ENCODE measurements at regions not wholly inside any gene's neighbourhood (a gene's known extent, or its start where the extent isn't known, plus 50 kb on each side); places are given as distances from the start of the nearest gene placed in this dataset.

- WGBS (ENCODE audit: insufficient coverage, low coverage, missing lambda C conversion rate), result 0% methylated on average over 1 of the region's 1 CpG
- CTCF ChIA-PET (ENCODE audit: low intra/inter-chr PET ratio), result no interaction called here
Measured at GRCh38 chr14:53460544-53460943, 307.4 kb upstream of the DDHD1 start.

GRCh38 chr14:53458368-53458814, 305.3 kb upstream of the DDHD1 start:
- Histone ChIP-seq H3K9ac (ENCODE audit: insufficient read depth in 1 of 2, low read depth in 2 of 2, low read length in 2 of 2) (no peak overlapping the region), H2AFZ (ENCODE audit: low read depth, low read length) (no peak overlapping the region), H3K4me2 (ENCODE audit: insufficient read depth, low read length) (no peak overlapping the region), H3K27ac (ENCODE audit: extremely low read depth, low read depth, low read length) (no peak overlapping the region), H4K20me1 (replicated peaks; ENCODE audit: control insufficient read depth, insufficient read depth, low read length) (no peaks in the 10 kb centered on the region), H3K79me2 (ENCODE audit: control insufficient read depth, insufficient read depth, low read length) (no peaks in the 10 kb centered on the region), H3K4me3 (no peak overlapping the region), H3K4me1 (replicated peaks in 1 of 2; ENCODE audit: control insufficient read depth in 2 of 2, insufficient read depth in 2 of 2, low read length in 2 of 2) (no peaks in the 10 kb centered on the region), H3K27me3 (ENCODE audit: control insufficient read depth in 2 of 2, insufficient read depth in 2 of 2, low read length in 2 of 2) (no peaks in the 10 kb centered on the region), H3K9me3 (replicated peaks; ENCODE audit: control insufficient read depth, insufficient read depth, low read depth, low read length) (no peaks in the 10 kb centered on the region), H3K36me3 (ENCODE audit: control insufficient read depth, insufficient read depth, low read length) (no peaks in the 10 kb centered on the region), H3K9me1 (ENCODE audit: control insufficient read depth, insufficient read depth, low read length) (no peaks in the 10 kb centered on the region)
- no TSS peak for BruUV-seq (replicated peaks)
- POLR2A ChIA-PET, result no interaction called here
- ATAC-seq (no peak), FAIRE-seq (no peak), DNase-seq (ENCODE audit: extremely low read depth in 1 of 4, low spot score in 3 of 4) (no peak)
- intact Hi-C loops (cut with micrococcal nuclease), result no loop called here
- TF ChIP-seq PYGO2 (tag; IDR thresholded peaks at IDR 0.05), result no peak
- no peak for TF ChIP-seq ZNF589 (CRISPR knock-in tag; IDR thresholded peaks at IDR 0.05; ENCODE audit: low read depth)
- CTCF ChIA-PET (ENCODE audit: low intra/inter-chr PET ratio), result no interaction called here
- in situ Hi-C loops (cut with MboI), result no loop called here
- 0% methylated on average over 2 of the region's 2 CpGs for WGBS (ENCODE audit: insufficient coverage, low coverage, missing lambda C conversion rate)

More at GRCh38 chr14:53460544-53460943, 307.4 kb upstream of the DDHD1 start:
- no peak for TF ChIP-seq SLC30A9 (CRISPR knock-in tag; IDR thresholded peaks at IDR 0.05)
- no peak for TF ChIP-seq U2AF1 (optimal IDR thresholded peaks at IDR 0.05; ENCODE audit: low read depth, low read length)
- no peak for TF ChIP-seq BRCA1 (IDR thresholded peaks at IDR 0.05)
- no peak for TF ChIP-seq BRCA1 (CRISPR knock-in tag; IDR thresholded peaks at IDR 0.05)
- TF ChIP-seq ZNF354B (CRISPR knock-in tag; IDR thresholded peaks at IDR 0.05), result no peak
- TF ChIP-seq TFAM (CRISPR knock-in tag; conservative IDR thresholded peaks at IDR 0.05), result no peak
- TF ChIP-seq SNRNP70 (optimal IDR thresholded peaks at IDR 0.05; ENCODE audit: low read depth, low read length), result no peak
- no peak for TF ChIP-seq PTTG1 (tag; IDR thresholded peaks at IDR 0.05; ENCODE audit: low read depth)
- no peak for TF ChIP-seq CSDE1 (IDR thresholded peaks at IDR 0.05)
- TF ChIP-seq ZNF140 (CRISPR knock-in tag; IDR thresholded peaks at IDR 0.05), result no peak
- intact Hi-C loops (cut with micrococcal nuclease) (no loop called here), in situ Hi-C loops (cut with MboI) (no loop called here)
- FAIRE-seq (no peak), DNase-seq (ENCODE audit: extremely low read depth in 1 of 4, low spot score in 3 of 4) (no peak), ATAC-seq (no peak)
- no peaks in the 10 kb centered on the region for H3K9me3 ChIP-seq (replicated peaks; ENCODE audit: control insufficient read depth, insufficient read depth, low read depth, low read length)
- H3K9me1 ChIP-seq (ENCODE audit: control insufficient read depth, insufficient read depth, low read length), result no peaks in the 10 kb centered on the region
- H3K27ac ChIP-seq (ENCODE audit: extremely low read depth, low read depth, low read length), result no peak overlapping the region
- no peak overlapping the region for H3K4me3 ChIP-seq
- H3K79me2 ChIP-seq (ENCODE audit: control insufficient read depth, insufficient read depth, low read length), result no peaks in the 10 kb centered on the region
- H3K4me1 ChIP-seq (replicated peaks in 1 of 2; ENCODE audit: control insufficient read depth in 2 of 2, insufficient read depth in 2 of 2, low read length in 2 of 2), result no peaks in the 10 kb centered on the region
- no peak overlapping the region for H3K4me2 ChIP-seq (ENCODE audit: insufficient read depth, low read length)
- no peaks in the 10 kb centered on the region for H4K20me1 ChIP-seq (replicated peaks; ENCODE audit: control insufficient read depth, insufficient read depth, low read length)
- H2AFZ ChIP-seq (ENCODE audit: low read depth, low read length), result no peak overlapping the region
- POLR2A ChIA-PET, result no interaction called here
- no peaks in the 10 kb centered on the region for H3K36me3 ChIP-seq (ENCODE audit: control insufficient read depth, insufficient read depth, low read length)
- BruUV-seq (replicated peaks), result no TSS peak
- no peaks in the 10 kb centered on the region for H3K27me3 ChIP-seq (ENCODE audit: control insufficient read depth in 2 of 2, insufficient read depth in 2 of 2, low read length in 2 of 2)
- no peak overlapping the region for H3K9ac ChIP-seq (ENCODE audit: insufficient read depth in 1 of 2, low read depth in 2 of 2, low read length in 2 of 2)
